Anterior cingulate cortex (tissue), 58 donors: ENCODE measurements at regions not wholly inside any gene's neighbourhood (a gene's known extent, or its start where the extent isn't known, plus 50 kb on each side); places are given as distances from the start of the nearest gene placed in this dataset.
A peak's percentile ranks its signal among the peaks of the same experiment; 100 is the strongest.

Experiments
- DNase-seq, 58 donors: peaks; one replicate each; lab custom pipeline; 2025; lab: John Stamatoyannopoulos, UW

DNA sequence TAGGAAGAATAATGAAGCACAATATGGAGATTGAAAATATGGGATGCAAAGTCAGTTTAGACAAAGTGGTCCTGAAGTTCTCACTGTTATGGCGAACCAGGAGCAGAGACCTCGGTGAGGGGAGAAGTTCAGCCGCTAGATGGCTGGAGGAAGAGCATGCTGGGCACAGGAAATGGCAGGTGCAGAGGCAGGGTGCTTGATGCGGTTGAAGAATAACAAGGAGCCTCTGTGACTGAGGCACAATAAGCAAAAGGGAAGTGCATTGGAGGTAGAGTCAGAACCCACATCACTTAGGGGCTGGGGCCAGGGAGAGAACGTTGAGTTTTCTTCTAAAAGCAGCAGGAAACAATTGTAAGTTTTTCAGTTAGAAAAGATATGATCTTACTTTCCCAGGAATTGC, 1725.2 kb downstream of the EFNB2 start:
- DNase-seq = no peak

DNA sequence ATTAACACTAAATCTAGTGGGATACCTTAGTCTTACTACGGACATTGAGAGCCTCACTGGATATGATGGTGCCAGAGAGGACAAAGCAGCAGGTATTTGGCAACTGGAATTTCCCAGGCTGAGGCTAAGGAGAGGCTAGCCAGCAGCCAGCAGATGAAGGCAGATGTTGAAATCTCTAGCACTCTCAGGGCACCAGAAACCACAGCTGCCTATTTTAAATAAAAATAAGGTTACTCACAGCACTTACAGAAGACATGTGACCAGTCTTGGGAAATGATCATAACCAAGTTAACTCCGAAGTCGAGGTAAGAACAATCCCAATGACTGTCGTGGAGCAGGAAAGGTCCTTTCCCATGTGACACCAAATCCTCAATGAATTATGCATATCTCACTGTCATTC, 1726.0 kb downstream of the EFNB2 start:
- no peak for DNase-seq

DNA sequence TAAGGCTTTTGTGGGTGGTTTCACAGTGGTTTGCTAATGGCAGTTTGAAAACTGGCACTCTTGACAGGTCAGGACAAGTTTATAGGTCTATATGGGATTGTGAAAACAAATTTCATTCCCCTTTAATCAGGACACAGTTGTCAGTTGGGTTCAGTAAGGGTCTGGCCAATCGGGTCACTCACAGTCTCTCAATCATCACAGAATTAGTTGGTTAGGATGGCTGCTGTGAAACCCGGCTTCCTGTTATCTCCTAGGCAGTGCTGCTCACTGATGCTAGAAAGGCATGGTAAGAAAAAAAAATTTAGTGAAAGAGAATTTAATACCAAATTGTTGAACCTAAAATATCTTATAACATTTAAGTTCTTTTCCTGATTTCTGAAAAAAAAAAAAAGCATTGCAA, 1730.1 kb downstream of the EFNB2 start:
- DNase-seq = no peak

DNA sequence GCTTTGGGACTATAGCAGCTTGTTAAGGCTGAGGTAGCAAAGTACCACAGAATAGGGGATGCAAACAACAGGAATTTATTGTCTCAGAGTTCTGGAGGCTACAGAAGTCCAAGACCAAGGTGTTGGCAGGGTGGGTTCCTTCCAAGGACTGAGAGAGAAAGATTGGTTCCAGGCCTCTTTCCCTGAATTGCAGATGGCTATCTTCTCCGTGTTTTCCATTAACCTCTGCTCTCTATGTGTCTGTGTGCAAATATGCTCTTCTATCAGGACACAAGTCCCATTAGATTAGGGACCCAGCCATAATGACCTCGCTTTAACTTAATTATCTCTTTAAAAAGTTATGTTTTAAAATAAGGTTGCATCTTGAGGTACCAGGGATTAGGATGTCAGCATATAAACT, 1732.9 kb upstream of the SLC10A2 start:
- DNase-seq = no peak

DNA sequence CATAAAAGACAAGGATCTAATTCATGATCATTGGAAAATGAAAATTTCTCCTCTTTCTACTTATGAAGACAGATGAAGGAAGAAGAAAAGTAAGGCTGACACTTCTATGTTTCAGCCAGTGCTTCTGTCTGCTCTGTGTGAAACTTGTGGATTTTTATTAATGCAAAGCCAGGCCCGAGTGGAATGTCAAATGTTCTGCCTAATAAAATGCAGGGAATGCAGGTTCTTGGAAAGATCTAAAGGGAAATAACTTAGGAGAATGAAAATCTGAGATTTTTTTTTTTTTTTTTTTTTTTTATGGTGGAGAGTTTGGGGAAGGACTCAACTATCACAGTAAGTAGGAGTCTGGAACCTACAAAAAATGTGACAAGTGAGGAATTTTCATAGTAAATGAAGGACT, 1732.3 kb upstream of the SLC10A2 start:
- DNase-seq = no peak

DNA sequence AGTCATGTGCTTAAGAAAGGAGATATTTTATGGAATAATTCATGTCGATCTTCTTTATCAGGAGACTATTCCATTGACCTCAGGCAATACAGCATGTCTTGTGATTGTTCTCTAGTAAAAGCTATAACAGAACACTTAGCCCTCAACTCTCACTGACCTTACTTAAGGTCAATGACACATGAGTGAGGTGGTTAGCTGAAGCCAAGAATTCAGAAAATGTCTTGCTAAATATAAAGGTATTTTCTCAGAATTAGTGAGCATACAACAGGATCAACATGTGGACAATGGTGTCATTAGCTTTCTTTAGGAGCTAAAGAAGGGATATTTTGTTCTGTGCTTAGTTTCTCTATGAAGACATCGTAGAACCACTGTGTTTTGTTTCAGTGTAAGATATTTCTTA, 1730.4 kb upstream of the SLC10A2 start:
- DNase-seq = no peak

DNA sequence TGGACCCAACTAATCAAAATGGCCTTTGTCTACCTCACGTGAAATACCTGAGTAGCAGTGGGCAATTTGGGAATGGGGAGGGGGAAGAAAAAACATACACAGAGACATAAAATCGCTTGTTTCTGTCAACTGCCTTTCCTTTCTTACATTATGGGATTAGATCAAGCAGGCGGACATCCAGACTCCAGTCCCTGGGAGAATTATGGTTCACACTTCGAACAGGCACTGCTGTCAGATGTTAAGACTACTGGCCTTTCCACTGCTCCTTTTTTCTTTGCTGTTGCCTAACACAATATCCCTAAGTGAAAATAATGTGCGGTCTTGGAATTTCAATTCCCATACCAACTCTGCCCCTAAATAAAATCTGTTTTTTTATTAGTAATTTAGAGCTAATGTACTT, 1719.7 kb upstream of the SLC10A2 start:
- no peak for DNase-seq

DNA sequence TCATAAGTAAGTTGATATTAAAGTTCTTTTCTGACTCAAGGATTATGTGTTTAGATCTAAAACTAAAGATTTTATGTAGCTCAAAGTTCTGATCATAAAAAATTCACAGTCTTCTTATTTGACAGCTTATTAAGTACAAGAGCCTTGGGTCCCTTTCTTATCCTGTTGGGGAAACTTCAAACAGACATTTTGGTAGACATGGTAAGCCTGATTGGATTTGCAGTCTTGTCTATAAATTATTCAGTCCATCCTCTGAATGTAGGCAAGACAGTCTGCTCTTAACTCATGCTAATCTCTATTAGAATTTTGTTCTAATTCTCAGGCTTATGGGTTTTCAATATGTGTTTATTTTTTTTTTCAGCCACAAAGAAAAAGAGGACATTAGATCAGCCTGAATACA, 1718.7 kb upstream of the SLC10A2 start:
- no peak for DNase-seq

DNA sequence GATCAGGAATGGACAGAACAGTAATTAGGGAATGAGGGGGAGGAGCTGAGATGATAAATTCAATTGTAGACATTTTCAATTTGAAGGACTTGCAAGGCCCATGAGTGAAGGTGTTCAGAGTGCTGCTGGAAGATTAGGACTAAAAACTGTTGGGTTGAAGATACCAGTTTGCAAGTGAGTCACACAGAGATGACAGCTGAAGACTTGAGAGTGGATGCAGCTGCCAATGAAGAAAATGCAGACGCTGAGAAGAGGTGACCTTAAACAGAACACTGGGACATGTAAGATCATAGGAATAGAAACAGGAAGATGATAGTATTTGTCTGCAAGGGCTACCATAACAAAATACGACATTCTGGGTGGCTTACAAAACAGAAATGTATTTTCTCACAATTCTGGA, 1716.5 kb upstream of the SLC10A2 start:
- DNase-seq = no peak

DNA sequence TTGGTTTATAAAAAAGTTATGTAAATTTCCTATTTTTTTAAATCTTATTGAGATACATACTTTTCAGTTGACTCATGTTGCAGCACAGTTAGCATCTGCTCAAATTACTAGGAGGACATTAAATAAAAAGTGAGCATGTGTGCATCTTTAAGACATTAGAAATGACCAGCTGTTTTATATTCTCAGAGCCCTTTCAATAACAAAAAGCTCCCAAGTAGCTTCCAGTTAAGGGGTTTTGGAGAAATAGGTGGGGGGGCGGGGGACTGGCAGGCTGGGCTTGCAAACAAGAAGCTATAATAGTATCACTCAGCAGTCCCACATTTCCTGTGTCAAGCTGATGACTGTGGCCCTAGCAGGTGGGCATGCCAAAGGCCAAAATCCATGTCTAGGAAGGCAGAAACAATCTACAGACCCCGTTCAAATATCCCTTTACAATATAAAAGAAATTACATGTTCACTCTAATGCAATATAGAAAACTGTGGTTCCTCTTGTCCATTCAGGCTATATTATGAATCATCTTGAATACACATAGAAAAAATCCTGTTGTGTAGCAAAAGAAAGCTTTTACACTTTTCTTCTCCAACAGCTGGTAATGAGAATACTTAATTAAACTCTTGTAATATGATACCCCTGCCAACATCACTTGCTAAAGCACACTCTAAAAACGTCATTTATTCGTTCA, 1713.2 kb upstream of the SLC10A2 start:
- DNase-seq = no peak

DNA sequence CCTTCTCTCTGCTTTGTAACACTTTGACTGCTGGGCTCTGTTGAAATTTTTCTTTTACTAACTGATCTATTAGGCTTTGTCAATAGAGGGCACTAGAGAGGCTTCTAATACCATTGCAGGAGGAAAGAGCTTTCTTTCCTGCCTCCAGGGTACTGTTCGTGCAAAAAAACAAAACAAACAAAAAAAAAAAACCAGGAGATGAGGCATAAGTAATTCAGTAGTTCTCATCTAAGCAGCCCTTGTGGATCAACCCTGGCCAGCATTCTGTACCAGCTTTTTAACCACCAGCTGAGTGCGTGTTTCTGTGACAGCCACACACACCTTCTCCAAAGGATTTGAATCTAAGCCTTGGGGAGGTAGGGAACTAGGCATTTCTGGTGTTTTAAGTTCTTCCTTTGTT, 1707.6 kb upstream of the SLC10A2 start:
- no peak for DNase-seq

DNA sequence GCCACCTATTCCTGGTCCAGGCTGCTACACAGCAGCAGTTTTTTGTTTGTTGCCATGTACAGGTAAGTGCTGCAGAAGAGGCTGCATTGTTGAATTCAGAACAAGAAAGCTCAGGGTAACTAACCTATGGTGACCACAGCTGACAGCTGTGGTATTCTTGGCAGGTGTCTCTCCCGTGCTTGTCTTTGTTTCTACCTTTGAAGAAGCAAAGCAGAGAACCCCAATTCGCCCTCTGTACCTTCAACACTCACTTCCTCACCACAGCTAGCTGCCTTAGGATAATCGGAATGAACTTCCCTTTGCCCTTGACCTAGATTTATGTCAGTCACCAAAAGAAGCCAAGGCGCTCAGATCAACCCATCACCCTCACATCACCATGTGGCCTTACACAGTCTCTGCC, 1703.3 kb upstream of the SLC10A2 start:
- no peak for DNase-seq

DNA sequence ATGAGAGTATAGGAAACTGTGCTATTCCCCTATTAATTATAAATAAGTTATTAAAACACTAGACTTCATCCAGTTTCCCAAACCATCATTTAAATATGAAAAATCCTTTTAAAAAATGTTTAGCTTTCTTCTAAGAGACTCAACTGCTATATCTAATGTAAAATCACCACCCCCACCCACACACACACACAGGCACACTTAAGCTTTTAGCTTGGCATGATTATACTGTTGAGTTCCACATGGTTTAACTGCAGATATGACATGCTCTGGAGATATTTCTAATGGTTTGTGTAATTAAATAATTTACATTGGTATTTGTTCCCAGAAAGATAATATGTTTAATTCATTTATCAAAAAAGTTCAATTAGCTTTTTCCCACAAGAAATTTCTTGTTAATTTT, 1700.1 kb upstream of the SLC10A2 start:
- no peak for DNase-seq

DNA sequence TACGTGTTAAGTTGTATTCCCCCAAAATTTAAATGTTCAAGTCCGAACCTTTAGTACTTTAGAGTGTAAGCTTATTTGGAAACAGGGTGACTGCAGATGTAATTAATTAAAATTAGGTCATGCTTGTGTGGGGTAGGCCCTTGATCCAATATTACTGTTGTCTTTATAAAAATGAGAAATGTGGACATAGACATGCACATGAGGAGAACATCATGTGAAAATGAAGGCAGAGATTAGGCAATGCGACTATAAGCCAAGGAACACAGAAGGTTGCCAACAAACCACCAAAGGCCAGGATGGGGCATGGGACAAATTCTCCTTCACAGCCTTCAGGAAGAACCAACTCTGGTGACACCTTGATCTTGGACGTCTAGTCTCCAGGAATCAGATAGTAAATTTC, 1698.4 kb upstream of the SLC10A2 start:
- DNase-seq = no peak

DNA sequence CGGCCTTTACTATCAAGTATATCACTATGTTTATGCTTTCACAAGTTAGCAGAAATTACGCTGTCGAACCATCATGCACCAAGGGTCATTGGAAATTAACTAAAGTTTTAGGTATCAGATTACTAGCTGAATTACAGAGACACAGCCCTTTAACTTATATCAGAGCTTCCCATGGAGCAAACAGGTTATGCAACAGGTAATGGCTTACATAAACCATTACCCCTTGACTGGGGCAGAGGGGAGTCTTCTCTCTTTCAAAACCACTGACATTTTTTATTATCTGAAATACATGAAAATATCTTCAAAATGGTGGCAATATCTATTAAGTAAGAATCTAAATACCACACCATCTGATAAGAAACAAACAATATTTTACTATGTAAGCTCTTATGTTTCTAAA, 1692.9 kb upstream of the SLC10A2 start:
- no peak for DNase-seq

DNA sequence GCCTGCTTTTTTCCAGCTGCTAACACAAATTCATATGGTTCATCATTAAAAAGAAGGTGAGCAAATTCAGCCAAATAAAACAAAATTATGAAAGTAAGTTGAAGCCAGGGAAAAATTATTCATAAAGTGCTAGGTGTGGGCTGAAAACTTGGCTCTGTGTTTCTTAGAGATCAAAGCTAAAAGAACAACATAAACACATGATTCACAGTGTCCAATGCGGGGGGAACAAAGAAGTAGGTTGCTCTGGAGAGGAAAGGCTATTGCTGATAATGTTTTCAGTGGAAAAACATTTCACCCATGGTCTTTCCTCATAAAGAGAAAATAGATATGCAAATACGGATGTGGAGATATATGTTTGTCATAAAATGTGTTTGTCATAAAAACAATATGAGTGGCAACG, 1691.5 kb upstream of the SLC10A2 start:
- DNase-seq = no peak

DNA sequence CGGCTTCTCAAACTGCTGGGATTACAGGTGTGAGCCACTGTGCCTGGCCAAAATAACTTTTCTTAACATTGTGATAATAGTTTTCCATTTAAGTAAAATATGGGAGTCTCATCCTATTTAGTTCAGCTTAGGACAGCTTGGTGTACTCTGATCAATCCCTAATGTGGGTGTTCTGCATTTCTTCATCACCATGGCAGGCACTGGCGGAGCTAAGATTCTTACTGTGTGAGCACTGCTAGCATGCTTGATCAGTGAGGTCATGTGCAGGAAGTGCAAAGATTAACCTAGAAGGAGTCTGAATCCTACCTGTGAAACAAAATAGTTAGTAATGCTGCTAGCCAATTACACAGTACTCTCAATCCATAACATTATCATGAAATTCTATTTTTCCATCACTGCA, 1684.2 kb upstream of the SLC10A2 start:
- no peak for DNase-seq

DNA sequence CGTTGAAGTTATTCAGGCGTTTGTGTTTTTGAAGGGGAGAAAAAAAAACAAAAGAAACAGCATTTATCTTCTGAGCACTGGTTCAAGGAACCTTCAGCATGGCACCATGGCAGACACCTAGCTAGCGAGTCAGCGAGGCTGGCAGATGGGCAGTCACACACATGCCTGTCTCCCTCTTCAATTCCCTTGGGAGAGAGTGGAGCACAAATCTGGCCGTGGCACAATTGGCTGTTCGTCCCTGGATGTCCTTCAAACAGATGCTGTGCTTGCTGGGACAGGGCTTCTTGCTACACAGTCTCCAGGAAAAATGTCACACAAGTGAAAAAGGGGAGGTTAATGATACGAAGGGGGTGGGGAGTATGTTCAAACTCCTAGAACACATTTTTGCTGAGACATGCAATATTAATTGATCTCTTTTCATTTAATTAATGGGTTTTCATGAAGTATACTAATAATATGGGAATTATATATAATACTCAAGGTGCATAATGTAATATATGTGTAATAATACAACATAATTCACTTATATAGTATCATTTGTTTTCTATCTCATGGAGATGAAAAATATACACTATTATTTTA, 1674.5 kb upstream of the SLC10A2 start:
- peak in 1 of 58 donors; percentile 0 for DNase-seq

DNA sequence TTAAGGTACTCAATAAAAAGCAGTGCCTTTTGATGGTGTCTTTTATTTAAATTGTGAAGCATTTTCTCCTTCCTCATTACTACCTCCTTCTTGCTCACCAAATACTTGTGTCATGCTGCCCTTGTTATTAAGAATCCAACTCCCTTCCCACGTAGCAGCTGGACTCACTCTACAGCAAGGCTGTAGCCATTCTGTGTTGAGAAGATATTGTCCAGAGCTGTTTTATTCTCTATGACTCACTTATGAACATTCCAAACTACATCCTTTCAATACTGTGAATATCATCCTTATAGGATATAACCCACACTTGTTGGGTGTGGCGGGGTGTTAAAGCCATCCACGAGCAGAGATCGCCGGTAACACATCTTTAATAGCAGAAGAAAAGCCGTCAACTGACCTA, 1671.5 kb upstream of the SLC10A2 start:
- DNase-seq = no peak

DNA sequence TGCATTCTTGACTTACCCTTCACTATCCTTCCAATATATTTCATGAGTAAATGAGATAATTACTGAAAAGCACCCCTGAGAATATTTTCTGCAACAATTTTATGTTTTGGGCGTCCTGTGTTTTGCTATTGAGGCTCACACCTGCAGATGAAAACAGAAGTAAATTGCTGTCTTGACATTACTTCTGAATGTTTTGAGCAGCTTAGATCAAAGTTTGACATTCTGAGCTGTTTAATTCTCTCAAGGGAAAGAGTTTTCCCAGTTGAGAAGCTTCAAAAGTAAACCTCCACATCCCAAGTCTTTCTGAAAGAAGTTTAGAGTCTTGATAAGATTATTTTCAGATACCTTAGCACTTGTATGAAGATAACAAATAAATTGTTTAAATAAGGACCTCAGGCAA, 1667.2 kb upstream of the SLC10A2 start:
- DNase-seq = no peak

DNA sequence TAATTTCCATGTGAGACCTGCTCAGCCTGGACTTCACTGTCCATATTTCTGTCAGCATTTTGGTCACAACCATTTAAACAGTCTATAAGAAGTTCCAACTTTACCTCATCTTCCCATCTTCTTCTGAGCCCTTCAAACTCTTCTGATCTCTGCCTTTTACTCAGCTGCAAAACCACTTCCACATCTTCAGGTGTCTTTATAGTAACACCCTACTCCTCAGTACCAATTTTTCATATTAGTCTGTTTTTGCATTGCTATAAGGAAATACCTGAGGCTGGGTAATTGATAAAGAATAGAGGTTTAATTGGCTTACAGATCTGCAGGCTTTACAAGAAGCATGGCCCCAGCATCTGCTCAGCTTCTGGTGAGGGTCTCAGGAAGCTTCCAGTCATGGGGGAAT, 1648.9 kb upstream of the SLC10A2 start:
- DNase-seq = no peak

DNA sequence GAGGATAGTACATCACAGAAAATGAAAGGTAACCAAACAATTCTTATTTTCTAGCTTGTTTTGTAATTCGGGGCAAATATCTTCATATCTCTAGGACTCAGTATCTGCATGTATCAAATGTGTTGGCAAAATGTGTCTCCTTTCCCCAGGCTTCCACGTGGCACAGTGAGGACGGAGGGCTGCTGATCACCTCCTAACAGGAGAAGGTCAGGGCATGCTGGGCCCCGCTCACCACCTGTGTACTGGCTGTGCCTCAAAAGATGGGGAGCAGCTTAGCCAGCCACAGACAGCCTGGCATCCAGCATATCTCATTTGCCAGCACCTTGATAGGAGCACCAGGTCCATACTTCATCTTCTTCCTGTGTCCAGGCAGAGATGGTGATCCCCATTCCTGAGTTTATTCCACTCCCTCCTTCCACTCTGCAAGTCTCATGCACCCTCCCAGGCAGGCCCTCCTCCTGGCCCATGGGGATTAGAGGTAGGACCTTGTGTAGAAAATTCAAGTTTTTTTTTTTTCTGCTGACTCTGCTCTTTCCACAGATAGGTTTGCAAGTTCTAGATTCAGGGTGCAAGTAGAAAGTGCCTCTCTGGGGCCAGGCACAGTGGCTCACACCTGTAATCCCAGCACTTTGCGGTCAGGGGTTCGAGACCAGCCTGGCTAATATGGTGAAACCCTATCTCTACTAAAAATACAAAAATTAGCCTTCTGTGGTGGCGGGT, 1639.0 kb upstream of the SLC10A2 start:
- no peak for DNase-seq
